ENCODE measurements at regions not wholly inside any gene's neighbourhood (a gene's known extent, or its start where the extent isn't known, plus 50 kb on each side); places are given as distances from the start of the nearest gene placed in this dataset.
"Not testable (repeated sequence)": the region's sequence is repeated elsewhere in the genome, so short reads cannot be mapped to it uniquely, and the experiment has no call there.

- no peak for DNase-seq
Observed at GRCh38 chr6:104486035-104486434, 373.7 kb downstream of the HACE1 start.

- no peak for DNase-seq
Observed at GRCh38 chr6:104484626-104485025, 375.1 kb downstream of the HACE1 start.

GRCh38 chr6:104484191-104484590 lies 375.5 kb downstream of the HACE1 start:
- no peak for DNase-seq

GRCh38 chr6:104483225-104483834 lies 376.4 kb downstream of the HACE1 start:
- DNase-seq, result peak in 1 of 2 experiments; percentile 58

GRCh38 chr6:104477569-104477968 lies 382.1 kb downstream of the HACE1 start:
- no peak for DNase-seq

GRCh38 chr6:104473021-104473429 lies 386.7 kb downstream of the HACE1 start:
- no peak for DNase-seq

- DNase-seq, result no peak
Observed at GRCh38 chr6:104472021-104472901, 387.5 kb downstream of the HACE1 start.

- DNase-seq, result peak; percentile 25 to 56
Observed at GRCh38 chr6:104466306-104466705, 393.4 kb downstream of the HACE1 start.

- DNase-seq, result no peak
Observed at GRCh38 chr6:104462811-104463599, 396.7 kb downstream of the HACE1 start.

- peak; percentile 93 to 95 for DNase-seq
Observed at GRCh38 chr6:104460738-104461483, 398.8 kb downstream of the HACE1 start.

GRCh38 chr6:104459543-104459942 lies 400.2 kb downstream of the HACE1 start:
- no peak for DNase-seq

GRCh38 chr6:104449918-104450317 lies 409.8 kb downstream of the HACE1 start:
- no peak for DNase-seq

GRCh38 chr6:104446101-104447080 lies 413.3 kb downstream of the HACE1 start:
- not testable (repeated sequence) for DNase-seq

GRCh38 chr6:104434519-104434918 lies 425.2 kb downstream of the HACE1 start:
- peak; percentile 89 for DNase-seq

GRCh38 chr6:104431096-104431495 lies 428.6 kb downstream of the HACE1 start:
- no peak for DNase-seq

GRCh38 chr6:104428184-104428583 lies 431.5 kb downstream of the HACE1 start:
- DNase-seq, result no peak

- DNase-seq, result no peak
Observed at GRCh38 chr6:104423691-104424090, 436.0 kb downstream of the HACE1 start.

GRCh38 chr6:104421650-104422049 lies 438.1 kb downstream of the HACE1 start:
- DNase-seq, result no peak

GRCh38 chr6:104418839-104419238 lies 440.9 kb downstream of the HACE1 start:
- no peak for DNase-seq

- no peak for DNase-seq
Observed at GRCh38 chr6:104418125-104418524, 441.6 kb downstream of the HACE1 start.

GRCh38 chr6:104414723-104415122 lies 445.0 kb downstream of the HACE1 start:
- DNase-seq, result no peak
